ENCODE measurements at regions not wholly inside any gene's neighbourhood (a gene's known extent, or its start where the extent isn't known, plus 50 kb on each side); places are given as distances from the start of the nearest gene placed in this dataset.

- no peak for DNase-seq (ENCODE audit: low read depth)
Measured at GRCh38 chr11:19336331-19336730, 95.6 kb upstream of the E2F8 start.

- no peak for DNase-seq (ENCODE audit: low read depth)
Measured at GRCh38 chr11:19332476-19332875, 91.7 kb upstream of the E2F8 start.

GRCh38 chr11:19330416-19330815, 89.7 kb upstream of the E2F8 start:
- no peak for DNase-seq (ENCODE audit: low read depth)

- DNase-seq (ENCODE audit: low read depth), result no peak
Measured at GRCh38 chr11:19329970-19330369, 89.2 kb upstream of the E2F8 start.

DNA sequence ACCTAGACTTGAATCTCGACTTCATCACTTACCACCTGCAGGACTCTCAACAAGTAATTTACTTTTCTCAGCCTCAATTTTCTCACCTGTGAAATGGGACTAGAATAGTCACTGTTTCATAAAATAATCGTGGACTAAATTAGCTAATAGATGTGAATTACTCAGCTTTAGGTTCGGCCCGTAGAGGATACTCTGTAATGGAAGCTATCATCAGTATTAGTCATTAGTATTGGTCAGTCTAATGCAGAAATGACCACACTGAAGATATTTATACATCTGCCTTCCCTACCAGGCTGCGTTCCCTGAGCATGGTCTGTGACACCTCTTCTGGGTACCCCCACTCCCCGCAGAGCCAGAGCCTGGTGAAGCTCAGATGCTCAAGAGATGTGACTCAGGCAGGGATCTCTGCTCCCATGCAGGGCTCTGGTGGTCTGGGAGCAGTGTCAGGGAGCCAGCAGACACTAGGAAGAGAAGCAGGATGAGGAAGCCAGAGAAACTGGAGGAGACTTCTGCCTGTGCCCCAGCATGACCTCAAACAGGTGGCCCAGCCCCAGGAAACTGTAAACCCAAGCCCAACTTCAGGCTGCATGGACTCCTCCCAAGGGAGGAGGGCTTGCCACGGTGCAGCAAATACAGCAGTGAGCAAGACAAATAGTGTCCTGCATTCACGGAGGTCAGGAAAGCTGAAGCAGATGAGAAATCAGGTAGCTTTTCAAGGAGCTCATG, 88.0 kb upstream of the E2F8 start:
- no peak for DNase-seq (ENCODE audit: low read depth)

DNA sequence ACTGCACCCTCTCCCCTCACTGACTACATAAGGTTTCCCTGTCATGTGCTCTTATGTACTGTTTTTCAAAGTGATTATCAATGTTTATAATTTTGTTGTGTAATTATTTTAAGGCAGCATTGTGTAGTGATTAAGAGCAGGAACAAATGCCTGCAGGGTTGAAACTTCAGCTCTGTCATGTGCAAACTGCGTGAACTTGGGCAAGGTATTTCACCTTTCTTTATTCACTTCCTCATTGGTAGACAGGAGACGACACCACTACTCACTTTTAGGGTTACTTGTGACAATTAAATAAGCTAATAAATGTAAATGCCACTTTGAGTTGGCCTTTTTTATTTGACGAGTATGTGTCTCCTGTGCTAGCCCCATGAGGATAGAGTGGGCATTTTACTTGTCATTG, 86.5 kb upstream of the E2F8 start:
- peak; percentile 2 for DNase-seq (ENCODE audit: low read depth)

- DNase-seq (ENCODE audit: low read depth), result peak; percentile 7
Measured at GRCh38 chr11:19326499-19326898, 85.8 kb upstream of the E2F8 start.

DNA sequence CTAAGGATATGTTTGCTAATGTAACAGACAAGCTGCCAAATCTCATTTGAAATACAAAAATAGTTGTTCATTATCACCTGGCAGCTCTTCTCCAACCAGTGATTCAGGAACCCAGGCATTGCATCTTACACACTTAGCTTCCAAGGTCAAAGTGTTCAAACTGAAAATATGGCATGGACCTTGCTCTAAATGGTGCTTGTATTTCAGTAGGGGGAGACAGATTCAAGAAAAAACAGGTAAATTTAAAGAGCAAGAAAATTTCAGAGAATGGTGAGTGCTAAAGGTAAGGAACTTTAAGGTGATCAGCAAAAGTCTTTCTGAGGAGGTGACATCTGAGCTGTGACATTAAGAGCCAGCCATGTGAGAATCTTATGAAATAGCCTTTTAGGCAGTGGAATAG, 82.8 kb upstream of the E2F8 start:
- peak; percentile 31 for DNase-seq (ENCODE audit: low read depth)

GRCh38 chr11:19321351-19321750, 80.6 kb upstream of the E2F8 start:
- no peak for DNase-seq (ENCODE audit: low read depth)

DNA sequence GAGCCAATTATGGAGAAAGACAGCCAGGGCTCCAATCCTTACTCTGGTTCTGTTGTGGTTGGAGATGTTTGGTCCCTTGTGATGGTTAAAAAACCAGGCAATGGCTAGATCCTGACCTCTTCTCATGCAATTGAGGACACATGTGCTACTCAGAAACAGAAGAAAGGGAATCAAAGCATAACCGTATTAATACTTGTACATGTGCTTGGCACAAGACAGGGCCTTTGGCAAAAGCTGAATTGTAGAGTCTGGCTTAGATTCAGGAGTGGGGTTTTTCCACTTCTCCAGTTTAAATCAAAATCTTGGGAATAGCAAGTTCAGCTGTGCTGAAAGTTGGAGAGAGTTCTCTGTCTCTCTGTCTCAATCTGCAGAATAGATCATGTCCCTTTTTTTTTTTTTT, 80.1 kb upstream of the E2F8 start:
- no peak for DNase-seq (ENCODE audit: low read depth)

DNA sequence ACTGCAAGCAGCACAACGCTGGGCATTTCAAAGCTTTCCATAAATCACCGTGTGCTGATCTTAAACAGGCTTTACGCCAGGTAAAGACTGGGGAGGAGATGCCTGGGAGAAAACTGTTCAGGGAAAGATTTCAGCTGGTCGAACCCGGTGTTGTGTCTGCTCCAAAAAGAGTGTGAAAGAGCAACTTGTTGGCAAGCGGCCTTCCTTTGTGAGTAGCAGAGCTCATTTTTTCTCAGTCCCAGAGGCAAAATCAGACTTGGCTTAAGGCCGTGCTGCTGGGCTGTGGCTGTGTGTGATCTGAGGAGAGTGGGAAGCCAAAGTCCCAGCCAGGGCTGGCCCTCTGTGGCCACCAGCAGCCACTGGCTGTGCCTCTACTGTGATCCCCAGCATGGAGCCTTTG, 75.7 kb upstream of the E2F8 start:
- DNase-seq (ENCODE audit: low read depth), result no peak

GRCh38 chr11:19315511-19315910, 74.8 kb upstream of the E2F8 start:
- no peak for DNase-seq (ENCODE audit: low read depth)

DNA sequence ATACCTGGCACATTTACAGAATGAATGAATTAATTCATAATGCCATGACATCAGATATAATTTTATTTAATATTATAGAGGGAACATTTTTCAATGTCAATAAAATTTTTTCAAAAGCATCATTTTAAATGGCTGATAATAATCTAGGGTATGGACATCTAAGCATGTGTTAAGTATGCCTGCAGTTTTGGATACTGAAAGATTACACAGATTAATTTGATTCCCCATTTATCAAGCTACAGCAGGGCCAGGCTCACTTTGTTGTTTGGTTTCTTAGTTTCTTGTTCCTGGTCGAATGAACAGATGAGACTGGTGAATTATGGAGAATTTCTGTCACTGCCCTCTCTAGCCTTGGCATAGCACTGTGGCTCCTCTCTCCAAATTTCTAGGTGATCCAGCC, 72.4 kb upstream of the E2F8 start:
- no peak for DNase-seq (ENCODE audit: low read depth)

GRCh38 chr11:19311308-19312030, 70.7 kb upstream of the E2F8 start:
- peak; percentile 36 for DNase-seq (ENCODE audit: low read depth)

GRCh38 chr11:19307498-19307897, 66.8 kb upstream of the E2F8 start:
- no peak for DNase-seq (ENCODE audit: low read depth)

DNA sequence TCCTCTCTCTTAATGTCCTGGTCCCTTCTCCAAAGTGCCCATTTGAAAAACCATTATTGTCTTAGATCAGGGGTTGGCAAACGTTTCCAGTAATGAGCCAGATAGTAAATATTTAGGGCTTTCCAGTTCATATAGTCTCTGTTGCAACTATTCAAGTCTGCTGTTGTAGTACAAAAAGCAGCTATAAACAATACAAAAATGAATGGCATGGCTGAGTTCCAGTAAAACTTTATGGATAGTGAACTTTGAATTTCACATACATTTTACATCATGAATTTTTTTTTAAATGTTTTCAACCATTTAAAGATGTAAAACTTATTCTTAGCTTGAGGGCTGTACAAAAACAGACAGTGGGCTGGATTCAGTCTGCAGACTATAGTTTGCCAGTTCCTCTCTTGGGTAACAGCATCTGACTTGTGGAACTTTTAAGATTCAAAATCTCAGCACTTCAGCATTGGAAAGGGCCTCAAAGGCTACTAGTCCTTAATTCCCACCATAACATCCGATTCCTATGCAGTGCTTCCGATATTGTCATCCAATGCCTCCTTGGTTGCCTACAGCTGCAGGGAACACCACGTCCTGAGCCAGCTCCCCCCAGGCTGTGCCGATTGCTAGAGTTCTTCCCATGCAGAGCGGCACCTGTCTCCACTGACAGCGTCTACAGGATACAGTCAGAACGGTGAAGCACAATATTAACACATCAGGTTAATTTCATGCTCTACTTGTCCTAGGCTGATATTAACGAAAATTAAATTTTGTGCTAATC, 65.6 kb upstream of the E2F8 start:
- DNase-seq (ENCODE audit: low read depth), result no peak

GRCh38 chr11:19301361-19301760, 60.6 kb upstream of the E2F8 start:
- no peak for DNase-seq (ENCODE audit: low read depth)

DNA sequence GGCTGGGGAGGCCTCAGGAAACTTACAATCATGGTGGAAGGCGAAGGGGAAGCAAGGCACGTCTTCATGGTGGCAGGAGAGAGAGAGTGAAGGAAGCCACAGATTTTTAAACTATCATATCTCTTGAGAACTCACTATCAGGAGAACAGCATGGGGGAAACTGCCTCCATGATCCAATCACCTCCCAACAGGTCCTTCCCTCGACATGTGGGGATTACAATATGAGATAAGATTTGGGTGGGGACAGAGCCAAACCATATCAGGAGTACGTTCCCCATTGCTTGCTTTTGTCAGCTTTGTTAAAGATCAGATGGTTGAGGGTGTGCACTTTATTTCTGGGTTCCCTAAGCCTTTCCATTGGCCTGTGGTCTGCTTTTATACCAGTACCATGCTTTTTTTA, 53.7 kb upstream of the E2F8 start:
- DNase-seq (ENCODE audit: low read depth), result no peak

GRCh38 chr11:19291064-19291463, 50.3 kb upstream of the E2F8 start:
- DNase-seq (ENCODE audit: low read depth), result no peak
